ES-I3 (cell line): ENCODE measurements at regions not wholly inside any gene's neighbourhood (a gene's known extent, or its start where the extent isn't known, plus 50 kb on each side); places are given as distances from the start of the nearest gene placed in this dataset.
"Not testable (repeated sequence)": the region's sequence is repeated elsewhere in the genome, so short reads cannot be mapped to it uniquely, and the experiment has no call there.

ENCODE experiments used
- H3K36me3 ChIP-seq: 2 replicates; pipeline ENCODE4 v1.6.1; 2013; ENCODE audit warnings: mild to moderate bottlenecking, low read length, control low read depth, moderate library complexity; ENCODE audit not compliant: insufficient read depth
- H3K4me1 ChIP-seq: 2 replicates; pipeline ENCODE4 v1.6.1; 2013; ENCODE audit warnings: mild to moderate bottlenecking, control low read depth, low read length; ENCODE audit not compliant: insufficient read depth
- H3K9ac ChIP-seq: 2 replicates; pipeline ENCODE4 v1.6.1; 2013; ENCODE audit warnings: low read depth, mild to moderate bottlenecking, low read length, moderate library complexity
- H3K9me3 ChIP-seq: 2 replicates; pipeline ENCODE4 v1.6.1; 2013; ENCODE audit warnings: mild to moderate bottlenecking, low read length, moderate library complexity; ENCODE audit not compliant: control insufficient read depth, insufficient read depth

- Histone ChIP-seq H3K9ac (no peak overlapping the region), H3K36me3 (no peaks in the 10 kb centered on the region), H3K9me3 (no peaks in the 10 kb centered on the region), H3K4me1 (peaks cover 12% of the 10 kb centered on the region; the same call in 1 of the 2 replicates)
These were observed 361.1 kb upstream of the IGFBP3 start for GRCh38 chr7:46282155-46282554.

- Histone ChIP-seq H3K9ac (no peak overlapping the region), H3K4me1 (peaks cover 12% of the 10 kb centered on the region; the same call in 1 of the 2 replicates), H3K36me3 (no peaks in the 10 kb centered on the region), H3K9me3 (no peaks in the 10 kb centered on the region)
These were observed 360.0 kb upstream of the IGFBP3 start for GRCh38 chr7:46281071-46281470.

GRCh38 chr7:46279290-46279689 is 358.2 kb upstream of the IGFBP3 start:
- Histone ChIP-seq H3K36me3 (no peaks in the 10 kb centered on the region), H3K9ac (no peak overlapping the region), H3K9me3 (no peaks in the 10 kb centered on the region), H3K4me1 (peaks cover 12% of the 10 kb centered on the region; the same call in 1 of the 2 replicates)

- no peak overlapping the region for H3K9ac ChIP-seq
These were observed 343.6 kb upstream of the IGFBP3 start for GRCh38 chr7:46264646-46265045.

GRCh38 chr7:46261638-46262037 is 340.6 kb upstream of the IGFBP3 start:
- not testable (repeated sequence) for H3K9ac ChIP-seq, H3K36me3 ChIP-seq, H3K4me1 ChIP-seq

More at GRCh38 chr7:46264646-46265045, 343.6 kb upstream of the IGFBP3 start:
- Histone ChIP-seq H3K36me3 (no peaks in the 10 kb centered on the region; the same call in 1 of the 2 replicates), H3K4me1 (no peaks in the 10 kb centered on the region), H3K9me3 (peaks cover 8% of the 10 kb centered on the region; the same call in 1 of the 2 replicates)

DNA sequence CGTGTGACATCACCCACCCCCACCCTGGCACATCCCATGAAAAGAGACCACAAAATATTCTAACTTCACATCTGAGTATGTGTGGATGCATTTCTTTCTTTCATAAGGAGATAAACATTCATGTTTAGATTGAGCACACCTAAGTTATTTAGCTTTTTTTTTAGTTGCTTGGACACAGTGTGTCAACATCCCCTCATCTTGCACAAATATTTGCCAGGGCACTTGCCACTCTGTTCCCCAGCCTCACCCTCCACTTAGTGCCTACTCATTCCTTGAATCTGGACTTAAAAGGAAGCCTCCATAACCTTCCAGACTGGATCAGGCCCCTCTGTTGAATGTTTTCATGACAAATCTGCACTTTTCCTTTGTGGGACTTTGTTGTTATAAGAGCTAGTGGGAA is 338.9 kb upstream of the IGFBP3 start:
- Histone ChIP-seq H3K9me3 (peaks cover 8% of the 10 kb centered on the region; the same call in 1 of the 2 replicates), H3K9ac (no peak overlapping the region), H3K4me1 (no peaks in the 10 kb centered on the region), H3K36me3 (no peaks in the 10 kb centered on the region; the same call in 1 of the 2 replicates)

More at GRCh38 chr7:46261638-46262037, 340.6 kb upstream of the IGFBP3 start:
- H3K9me3 ChIP-seq, result not testable (repeated sequence)

DNA sequence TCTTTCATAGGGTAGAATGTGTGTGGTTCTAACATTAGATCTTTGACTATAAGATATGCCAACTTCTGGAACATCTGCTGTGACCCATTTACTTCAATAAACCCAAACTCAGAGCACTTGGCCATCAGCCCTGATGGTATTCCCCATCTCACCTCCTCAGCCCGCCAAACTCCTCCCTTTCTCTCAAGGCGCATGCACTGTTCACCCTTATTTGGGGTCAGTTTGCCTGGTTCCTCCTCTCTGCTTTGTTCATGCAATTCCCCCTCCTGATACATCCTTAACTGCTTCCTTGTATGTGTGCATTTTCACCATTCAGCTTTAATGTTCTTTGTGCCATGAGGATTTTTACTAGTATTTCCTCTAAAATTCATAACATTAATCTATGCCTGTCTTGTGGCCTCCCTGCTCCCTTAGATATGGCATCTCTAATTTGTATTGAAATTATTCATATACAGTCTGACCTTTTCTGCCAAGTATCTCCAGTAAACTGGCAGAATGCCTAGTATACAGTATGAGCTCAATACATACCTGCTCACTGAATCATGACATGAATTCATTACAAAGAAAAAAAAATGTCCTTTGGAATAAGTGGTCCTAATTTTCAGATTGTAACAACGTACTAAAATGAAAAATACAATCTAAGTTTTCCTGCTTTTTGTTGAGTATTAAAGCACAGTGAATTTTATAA is 336.8 kb upstream of the IGFBP3 start:
- H3K9me3 ChIP-seq, result peaks cover 10% of the 10 kb centered on the region; the same call in 1 of the 2 replicates
- no peaks in the 10 kb centered on the region; the same call in 1 of the 2 replicates for H3K36me3 ChIP-seq
- no peaks in the 10 kb centered on the region for H3K4me1 ChIP-seq
- H3K9ac ChIP-seq, result no peak overlapping the region

- no peaks in the 10 kb centered on the region; the same call in 1 of the 2 replicates for H3K36me3 ChIP-seq
These were observed 336.0 kb upstream of the IGFBP3 start for GRCh38 chr7:46256870-46257661.

GRCh38 chr7:46253520-46253919 is 332.4 kb upstream of the IGFBP3 start:
- Histone ChIP-seq H3K9ac (no peak overlapping the region), H3K9me3 (peaks cover 2% of the 10 kb centered on the region; the same call in 1 of the 2 replicates), H3K4me1 (no peaks in the 10 kb centered on the region), H3K36me3 (no peaks in the 10 kb centered on the region; the same call in 1 of the 2 replicates)

More at GRCh38 chr7:46256870-46257661, 336.0 kb upstream of the IGFBP3 start:
- H3K4me1 ChIP-seq, result no peaks in the 10 kb centered on the region
- peaks cover 10% of the 10 kb centered on the region; the same call in 1 of the 2 replicates for H3K9me3 ChIP-seq
- no peak overlapping the region for H3K9ac ChIP-seq

DNA sequence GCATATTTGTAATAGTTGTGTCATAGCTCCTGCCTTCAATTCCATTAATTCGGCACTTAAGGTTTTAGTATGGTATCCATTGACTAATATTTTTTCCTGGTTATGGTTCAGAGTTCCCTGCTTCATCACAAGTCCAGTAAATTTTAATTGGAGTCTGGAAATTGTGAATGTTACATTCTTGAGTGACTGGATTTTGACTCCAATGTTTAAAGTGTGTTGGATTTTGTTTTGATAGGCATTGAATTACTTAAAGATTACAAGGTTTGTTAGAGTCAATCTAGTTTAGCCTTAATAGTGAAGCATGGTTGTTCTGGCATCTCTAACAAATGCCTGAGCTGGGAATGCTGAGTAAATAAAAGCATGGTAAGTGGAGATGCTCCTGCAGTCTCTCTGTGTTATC is 326.6 kb upstream of the IGFBP3 start:
- H3K36me3 ChIP-seq, result no peaks in the 10 kb centered on the region
- H3K9ac ChIP-seq, result no peak overlapping the region
- no peaks in the 10 kb centered on the region for H3K9me3 ChIP-seq
- peaks cover 5% of the 10 kb centered on the region; the same call in 1 of the 2 replicates for H3K4me1 ChIP-seq

- H3K9ac ChIP-seq, result no peak overlapping the region
- H3K4me1 ChIP-seq, result peaks cover 5% of the 10 kb centered on the region; the same call in 1 of the 2 replicates
- no peaks in the 10 kb centered on the region for H3K9me3 ChIP-seq
- H3K36me3 ChIP-seq, result no peaks in the 10 kb centered on the region
These were observed 324.6 kb upstream of the IGFBP3 start for GRCh38 chr7:46245586-46246111.

GRCh38 chr7:46244757-46245156 is 323.7 kb upstream of the IGFBP3 start:
- Histone ChIP-seq H3K9ac (no peak overlapping the region), H3K36me3 (no peaks in the 10 kb centered on the region), H3K4me1 (peaks cover 5% of the 10 kb centered on the region; the same call in 1 of the 2 replicates), H3K9me3 (no peaks in the 10 kb centered on the region)

- H3K36me3 ChIP-seq, result no peaks in the 10 kb centered on the region
- no peak overlapping the region for H3K9ac ChIP-seq
- H3K4me1 ChIP-seq, result peaks cover 5% of the 10 kb centered on the region; the same call in 1 of the 2 replicates
- H3K9me3 ChIP-seq, result no peaks in the 10 kb centered on the region
These were observed 322.3 kb upstream of the IGFBP3 start for GRCh38 chr7:46243406-46243805.

DNA sequence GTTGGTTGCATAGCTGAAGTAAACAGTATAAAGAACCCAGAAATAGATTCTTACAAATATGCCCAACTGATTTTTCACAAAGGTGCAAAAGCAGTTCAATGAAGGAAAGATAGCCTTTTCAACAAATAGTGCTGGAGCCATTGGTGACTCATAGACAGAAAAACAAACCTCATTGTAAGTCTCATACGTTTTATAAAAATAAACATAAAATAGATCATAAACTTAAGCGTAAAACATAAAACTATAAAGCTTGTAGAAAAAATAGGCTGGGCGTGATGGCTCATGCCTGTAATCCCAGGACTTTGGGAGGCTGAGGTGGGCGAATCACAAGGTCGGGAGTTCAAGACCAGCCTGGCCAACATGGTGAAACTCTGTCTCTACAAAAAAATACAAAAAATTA is 318.8 kb upstream of the IGFBP3 start:
- Histone ChIP-seq H3K9ac (no peak overlapping the region), H3K9me3 (no peaks in the 10 kb centered on the region), H3K36me3 (no peaks in the 10 kb centered on the region), H3K4me1 (no peaks in the 10 kb centered on the region)
